CD4-positive, alpha-beta T cell (primary cell): ENCODE measurements at regions not wholly inside any gene's neighbourhood (a gene's known extent, or its start where the extent isn't known, plus 50 kb on each side); places are given as distances from the start of the nearest gene placed in this dataset.

Source experiments
- ATAC-seq: fragments of 200-7000 bp; cut with Tn5 transposase; one replicate; pipeline ENCODE4 v1.10.0; 2022; ENCODE audit warnings: mild to moderate bottlenecking; ENCODE audit not compliant: poor library complexity
- CTCF ChIA-PET: fragments of 350-600 bp; sonication (Branson Sonifier 250); formaldehyde crosslinking; loops from one replicate; lab custom pipeline; 2021; ENCODE audit warnings: antibody characterized with exemption, inconsistent platforms; lab: Charles Lee
- POLR2A ChIA-PET: fragments of 350-600 bp; sonication (Branson Sonifier 250); formaldehyde crosslinking; loops from one replicate; lab custom pipeline; 2021; ENCODE audit warnings: antibody characterized with exemption, inconsistent platforms; lab: Charles Lee
- DNase-seq, 14 experiments: peaks; one replicate each; pipeline ENCODE4 v3.0.0-alpha.2; 2013 to 2020; ENCODE audit warnings: mixed read lengths in 2 of 14
- H3K27ac ChIP-seq, 2 donors: one replicate each; pipeline versions ENCODE4 v1.5.1 to v1.7.0; 2013; ENCODE audit warnings: low read length in 2 of 2, low read depth in 1 of 2, mild to moderate bottlenecking in 1 of 2
- H3K27me3 ChIP-seq, 2 experiments: 1 replicate in 1 of 2; 2 replicates in 1 of 2; pipeline versions ENCODE4 v1.6.1 to v1.7.0; 2013; ENCODE audit warnings: low read length in 2 of 2, control low read depth in 1 of 2, mild to moderate bottlenecking in 1 of 2, moderate library complexity in 1 of 2; ENCODE audit not compliant: insufficient read depth in 2 of 2, control insufficient read depth in 1 of 2
- H3K36me3 ChIP-seq: one replicate; pipeline ENCODE4 v1.6.1; 2013; ENCODE audit warnings: low read length, control low read depth; ENCODE audit not compliant: insufficient read depth
- H3K4me1 ChIP-seq: one replicate; pipeline ENCODE4 v1.6.1; 2013; ENCODE audit warnings: low read length, control low read depth; ENCODE audit not compliant: insufficient read depth
- H3K4me3 ChIP-seq: one replicate; pipeline ENCODE4 v1.5.1; 2013; ENCODE audit warnings: mild to moderate bottlenecking, low read length, moderate library complexity
- H3K9me3 ChIP-seq, 2 experiments: 1 replicate in 1 of 2; 2 replicates in 1 of 2; pipeline versions ENCODE4 v1.6.1 to v1.7.0; 2013; ENCODE audit warnings: low read length in 2 of 2, mild to moderate bottlenecking in 2 of 2, control low read depth in 1 of 2, moderate library complexity in 1 of 2; ENCODE audit not compliant: control insufficient read depth in 1 of 2, insufficient read depth in 1 of 2
- H3K27ac Mint-ChIP-seq: one replicate; pipeline ENCODE4 v1.8.0; 2020; ENCODE audit warnings: mixed read lengths
- H3K27me3 Mint-ChIP-seq: one replicate; pipeline ENCODE4 v1.8.0; 2021; ENCODE audit warnings: mixed read lengths
- H3K36me3 Mint-ChIP-seq: one replicate; pipeline ENCODE4 v1.8.0; 2021; ENCODE audit warnings: low read depth, mixed read lengths
- H3K4me1 Mint-ChIP-seq: one replicate; pipeline ENCODE4 v1.8.0; 2021; ENCODE audit warnings: low read depth, mixed read lengths
- H3K4me3 Mint-ChIP-seq: one replicate; pipeline ENCODE4 v1.8.0; 2020; ENCODE audit warnings: mild to moderate bottlenecking, mixed read lengths
- H3K9me3 Mint-ChIP-seq: one replicate; pipeline ENCODE4 v1.8.0; 2020; ENCODE audit warnings: mixed read lengths
- CTCF ChIP-seq: fragments of 200-600 bp; IDR thresholded peaks from one replicate; pipeline ENCODE4 v1.8.0; 2022; ENCODE audit warnings: antibody characterized with exemption, mild to moderate bottlenecking
- intact Hi-C, 2 experiments: fragments of 100-400 bp; cut with DNase I in 1 of 2; cut with micrococcal nuclease in 1 of 2; formaldehyde crosslinking; loops; one replicate each; pipeline versions ENCODE4 v1.15.1 to v1.9.0; 2023 to 2025; cut with DNase I, micrococcal nuclease

- Histone ChIP-seq H3K4me3 (no peak overlapping the region), H3K36me3 (no peaks in the 10 kb centered on the region), H3K27ac (no peak overlapping the region), H3K9me3 (no peaks in the 10 kb centered on the region), H3K4me1 (no peaks in the 10 kb centered on the region), H3K27me3 (peaks cover 0 to 10% of the 10 kb centered on the region in 2 experiments)
- Mint-ChIP-seq H3K9me3 (peaks cover 2% of the 10 kb centered on the region), H3K36me3 (no peaks in the 10 kb centered on the region), H3K4me3 (no peak overlapping the region), H3K27me3 (peaks cover 34% of the 10 kb centered on the region), H3K27ac (no peak overlapping the region), H3K4me1 (peaks cover 5% of the 10 kb centered on the region)
- TF ChIP-seq CTCF: no peak
- CTCF ChIA-PET: no interaction called here
- no peak for DNase-seq
- intact Hi-C loops: no loop called here
- POLR2A ChIA-PET: no interaction called here
- no peak for ATAC-seq
These were observed 119.3 kb upstream of the GYPC start for GRCh38 chr2:126536605-126537200.

- no peak for TF ChIP-seq CTCF
- Mint-ChIP-seq H3K4me3 (no peak overlapping the region), H3K36me3 (no peaks in the 10 kb centered on the region), H3K4me1 (peaks cover 5% of the 10 kb centered on the region), H3K27me3 (peaks cover 33% of the 10 kb centered on the region), H3K27ac (no peak overlapping the region), H3K9me3 (peaks cover 2% of the 10 kb centered on the region)
- intact Hi-C loops: no loop called here
- DNase-seq (no peak), ATAC-seq (no peak)
- no peak overlapping the region for H3K27ac ChIP-seq
- H3K27me3 ChIP-seq: peaks cover 0 to 10% of the 10 kb centered on the region in 2 experiments
- ChIA-PET CTCF (no interaction called here), POLR2A (no interaction called here)
- H3K4me3 ChIP-seq: no peak overlapping the region
- peaks cover 0 to 16% of the 10 kb centered on the region in 2 experiments for H3K9me3 ChIP-seq
- H3K36me3 ChIP-seq: no peaks in the 10 kb centered on the region
- no peaks in the 10 kb centered on the region for H3K4me1 ChIP-seq
These were observed 116.9 kb upstream of the GYPC start for GRCh38 chr2:126539101-126539500.

GRCh38 chr2:126542247-126542646 is 113.7 kb upstream of the GYPC start:
- Histone ChIP-seq H3K9me3 (peaks cover 0 to 16% of the 10 kb centered on the region in 2 experiments), H3K4me1 (no peaks in the 10 kb centered on the region), H3K4me3 (no peak overlapping the region), H3K27me3 (no peaks in the 10 kb centered on the region), H3K27ac (no peak overlapping the region), H3K36me3 (no peaks in the 10 kb centered on the region)
- peaks cover 2% of the 10 kb centered on the region for H3K9me3 Mint-ChIP-seq
- TF ChIP-seq CTCF: no peak
- no peak overlapping the region for H3K27ac Mint-ChIP-seq
- DNase-seq: no peak
- H3K27me3 Mint-ChIP-seq: peaks cover 12% of the 10 kb centered on the region
- no peaks in the 10 kb centered on the region for H3K36me3 Mint-ChIP-seq
- ChIA-PET CTCF (no interaction called here), POLR2A (no interaction called here)
- intact Hi-C loops: no loop called here
- H3K4me1 Mint-ChIP-seq: no peaks in the 10 kb centered on the region
- ATAC-seq: no peak
- no peak overlapping the region for H3K4me3 Mint-ChIP-seq
